ENCODE measurements at regions not wholly inside any gene's neighbourhood (a gene's known extent, or its start where the extent isn't known, plus 50 kb on each side); places are given as distances from the start of the nearest gene placed in this dataset.

GRCh38 chr5:2833556-2833955, 82.1 kb upstream of the IRX2 start:
- ChIA-PET POLR2A (ENCODE audit: low non-redundant PET) (no interaction called here), CTCF (interaction anchor here (0.6 kb wide), 2 partner anchors 9 to 112 kb away, joined by 3 read pairs; no protein-coding TSS in a partner anchor)
- TF ChIP-seq, protein P1, sequence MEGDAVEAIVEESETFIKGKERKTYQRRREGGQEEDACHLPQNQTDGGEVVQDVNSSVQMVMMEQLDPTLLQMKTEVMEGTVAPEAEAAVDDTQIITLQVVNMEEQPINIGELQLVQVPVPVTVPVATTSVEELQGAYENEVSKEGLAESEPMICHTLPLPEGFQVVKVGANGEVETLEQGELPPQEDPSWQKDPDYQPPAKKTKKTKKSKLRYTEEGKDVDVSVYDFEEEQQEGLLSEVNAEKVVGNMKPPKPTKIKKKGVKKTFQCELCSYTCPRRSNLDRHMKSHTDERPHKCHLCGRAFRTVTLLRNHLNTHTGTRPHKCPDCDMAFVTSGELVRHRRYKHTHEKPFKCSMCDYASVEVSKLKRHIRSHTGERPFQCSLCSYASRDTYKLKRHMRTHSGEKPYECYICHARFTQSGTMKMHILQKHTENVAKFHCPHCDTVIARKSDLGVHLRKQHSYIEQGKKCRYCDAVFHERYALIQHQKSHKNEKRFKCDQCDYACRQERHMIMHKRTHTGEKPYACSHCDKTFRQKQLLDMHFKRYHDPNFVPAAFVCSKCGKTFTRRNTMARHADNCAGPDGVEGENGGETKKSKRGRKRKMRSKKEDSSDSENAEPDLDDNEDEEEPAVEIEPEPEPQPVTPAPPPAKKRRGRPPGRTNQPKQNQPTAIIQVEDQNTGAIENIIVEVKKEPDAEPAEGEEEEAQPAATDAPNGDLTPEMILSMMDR (conservative IDR thresholded peaks at IDR 0.05; ENCODE audit: low read depth): no peak
- DNase-seq (ENCODE audit: low spot score): no peak
- no peak overlapping the region for H3K27ac ChIP-seq

- DNase-seq (ENCODE audit: low spot score): no peak
- POLR2A ChIA-PET (ENCODE audit: low non-redundant PET): no interaction called here
- TF ChIP-seq, protein P1 (conservative IDR thresholded peaks at IDR 0.05; ENCODE audit: low read depth): no peak
- CTCF ChIA-PET: no interaction called here
- H3K27ac ChIP-seq: no peak overlapping the region
These were observed 80.9 kb upstream of the IRX2 start for GRCh38 chr5:2832394-2832793.

DNA sequence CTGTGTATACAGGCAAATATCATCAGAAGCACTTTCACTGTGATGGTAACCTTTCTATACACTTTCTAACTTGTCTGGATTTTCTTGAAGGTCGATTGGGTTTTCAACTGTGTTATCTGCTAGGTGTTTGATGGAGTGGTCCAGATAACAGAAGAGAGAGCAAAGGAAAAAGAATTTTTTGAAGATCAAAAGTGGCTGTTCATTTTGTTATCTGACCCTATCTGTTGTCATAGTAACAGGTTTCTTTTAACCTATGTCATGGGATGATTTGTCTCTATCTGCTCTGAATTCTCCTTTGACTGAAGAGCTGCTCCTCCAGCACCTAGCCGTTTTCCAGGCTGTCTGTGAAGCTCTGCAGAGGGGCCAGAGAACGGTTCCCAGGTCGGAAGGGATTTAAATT, 77.8 kb upstream of the IRX2 start:
- no peak overlapping the region for H3K27ac ChIP-seq
- TF ChIP-seq, protein P1 (conservative IDR thresholded peaks at IDR 0.05; ENCODE audit: low read depth): no peak
- DNase-seq (ENCODE audit: low spot score): no peak
- ChIA-PET CTCF (no interaction called here), POLR2A (ENCODE audit: low non-redundant PET) (no interaction called here)

DNA sequence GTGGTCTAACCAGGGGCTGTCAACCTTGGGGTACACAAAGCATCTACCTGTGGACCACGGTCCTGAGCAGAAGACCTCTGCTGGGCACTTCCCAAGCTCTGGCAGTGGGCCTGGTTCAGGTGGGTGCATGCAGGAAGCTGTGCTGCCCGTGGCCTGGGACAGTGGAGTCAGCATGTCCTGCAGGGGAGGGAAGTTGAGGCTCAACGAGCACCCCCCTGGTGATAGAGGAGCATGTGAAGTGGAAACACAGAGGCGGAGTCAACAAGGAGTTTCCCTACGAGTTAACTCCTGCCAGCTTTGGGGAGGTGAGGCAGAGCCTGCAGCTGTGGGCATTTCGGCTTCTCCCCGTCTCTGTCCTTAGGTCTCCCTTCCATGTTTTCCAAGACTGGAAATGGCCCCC, 67.5 kb upstream of the IRX2 start:
- ChIA-PET POLR2A (ENCODE audit: low non-redundant PET) (interaction anchor here (0.6 kb wide), 1 partner anchor 67 kb away, joined by 3 read pairs; the partner anchor contains the start of gene IRX2), CTCF (no interaction called here)
- TF ChIP-seq, protein P1 (conservative IDR thresholded peaks at IDR 0.05; ENCODE audit: low read depth): no peak
- DNase-seq (ENCODE audit: low spot score): no peak
- H3K27ac ChIP-seq: no peak overlapping the region

GRCh38 chr5:2817031-2817603, 65.6 kb upstream of the IRX2 start:
- ChIA-PET CTCF (no interaction called here), POLR2A (ENCODE audit: low non-redundant PET) (no interaction called here)
- H3K27ac ChIP-seq: no peak overlapping the region
- TF ChIP-seq, protein P1 (conservative IDR thresholded peaks at IDR 0.05; ENCODE audit: low read depth): no peak
- no peak for DNase-seq (ENCODE audit: low spot score)

DNA sequence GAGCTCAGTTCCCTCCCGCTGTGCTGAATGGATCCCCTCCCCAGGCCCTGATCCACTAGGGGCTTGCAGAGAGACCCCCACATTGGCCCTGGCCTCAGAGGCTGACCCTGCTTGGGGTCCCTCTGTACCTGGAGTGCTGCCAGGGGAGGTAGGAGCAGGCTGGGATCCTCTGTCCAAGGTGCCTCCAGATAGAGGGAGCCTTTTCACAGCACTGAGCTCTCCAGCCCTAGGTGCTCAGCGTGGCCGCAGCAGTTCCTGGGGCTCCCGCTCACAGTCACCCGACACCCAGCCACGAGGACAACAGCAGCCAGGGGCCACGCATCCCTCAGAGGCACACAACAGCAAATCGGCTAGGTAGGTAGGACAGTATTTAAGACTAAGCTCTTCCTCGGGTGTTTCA, 62.2 kb upstream of the IRX2 start:
- TF ChIP-seq, protein P1 (conservative IDR thresholded peaks at IDR 0.05; ENCODE audit: low read depth): no peak
- ChIA-PET POLR2A (ENCODE audit: low non-redundant PET) (no interaction called here), CTCF (no interaction called here)
- no peak for DNase-seq (ENCODE audit: low spot score)
- no peak overlapping the region for H3K27ac ChIP-seq
